ENCODE measurements at regions not wholly inside any gene's neighbourhood (a gene's known extent, or its start where the extent isn't known, plus 50 kb on each side); places are given as distances from the start of the nearest gene placed in this dataset.

DNA sequence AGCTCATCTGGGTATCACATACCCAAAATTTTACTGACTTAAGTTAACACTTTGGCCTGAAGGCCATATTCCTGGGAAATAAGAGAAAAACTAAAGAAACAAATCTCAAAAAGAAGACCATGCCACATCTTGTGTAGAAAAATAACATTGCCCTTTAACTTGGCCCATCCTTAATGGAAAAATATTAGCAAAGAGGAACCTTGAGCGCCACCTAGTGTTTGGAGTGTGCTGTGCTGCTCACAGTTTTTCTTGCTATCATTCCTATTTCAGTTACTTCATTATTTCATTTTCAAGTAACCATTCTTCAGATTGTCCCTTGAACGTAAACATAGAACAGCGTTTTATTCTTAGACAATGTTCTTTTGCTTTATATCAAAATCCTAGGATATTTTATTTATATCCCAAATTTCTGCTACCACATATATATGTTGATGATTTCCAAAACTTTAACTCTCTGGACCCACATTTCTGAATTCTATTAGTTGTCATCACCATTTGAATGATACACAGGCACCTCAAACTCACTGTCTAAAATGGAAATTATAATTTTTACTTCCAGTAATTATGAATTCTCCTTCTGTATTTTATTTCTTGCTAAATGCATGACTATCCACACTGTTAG lies 999.0 kb upstream of the ADGRL3 start:
- TF ChIP-seq CTCF (conservative IDR thresholded peaks at IDR 0.05; ENCODE audit: low read depth, low read length) (peak; percentile 99), EZH2phosphoT487 (IDR thresholded peaks at IDR 0.05; ENCODE audit: borderline replicate concordance, low read length) (no peak), EZH2 (IDR thresholded peaks at IDR 0.05; ENCODE audit: low read length, unreplicated experiment) (no peak)

Data from PC-3 (cell line).